ENCODE measurements at regions not wholly inside any gene's neighbourhood (a gene's known extent, or its start where the extent isn't known, plus 50 kb on each side); places are given as distances from the start of the nearest gene placed in this dataset.

DNA sequence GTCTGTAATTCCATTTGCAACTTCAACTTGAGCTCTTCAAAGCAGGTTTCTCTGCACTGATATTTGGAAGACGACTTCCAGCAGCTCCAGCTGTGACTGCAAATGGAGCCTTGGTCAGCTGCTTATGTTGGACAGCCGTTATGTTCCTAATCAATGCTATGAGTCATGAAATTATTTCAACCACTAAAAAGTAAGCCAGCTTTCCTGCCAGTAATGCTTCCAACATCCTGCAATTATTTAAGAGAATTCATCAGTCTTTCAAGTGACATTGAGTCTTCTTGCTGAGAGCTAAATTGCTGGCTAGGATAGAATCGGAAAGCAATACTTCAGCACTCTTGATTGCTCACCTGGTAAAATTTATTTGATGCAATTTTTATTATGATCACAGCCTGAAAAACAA, 375.7 kb downstream of the MMUT start:
- ATAC-seq, result no peak
- TF ChIP-seq ZC3H10 (CRISPR knock-in tag; IDR thresholded peaks at IDR 0.05) (no peak), ISL1 (CRISPR knock-in tag; IDR thresholded peaks at IDR 0.05) (no peak), SNAI2 (CRISPR knock-in tag; IDR thresholded peaks at IDR 0.05) (no peak), CSDC2 (CRISPR knock-in tag; IDR thresholded peaks at IDR 0.05) (no peak), ZNF565 (CRISPR knock-in tag; conservative IDR thresholded peaks at IDR 0.05; ENCODE audit: low read depth) (no peak)

DNA sequence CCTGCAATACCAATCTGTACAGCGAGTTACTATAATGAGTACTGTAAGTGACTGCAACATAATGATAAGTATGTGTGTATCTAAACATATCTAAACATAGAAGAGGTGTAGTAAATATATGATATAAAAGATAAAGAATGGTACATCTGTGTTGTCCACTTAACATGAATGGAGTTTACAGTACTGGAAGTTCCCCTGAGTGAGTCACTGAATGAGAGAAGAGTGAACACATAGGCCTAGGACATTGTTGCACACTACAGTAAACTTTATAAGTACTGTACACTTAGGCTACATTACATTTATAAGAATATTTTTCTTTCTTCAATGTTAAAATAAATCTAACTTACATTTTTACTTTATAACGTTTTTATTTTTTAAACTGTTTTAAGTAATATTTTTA, 380.4 kb downstream of the MMUT start:
- TF ChIP-seq, protein P1, sequence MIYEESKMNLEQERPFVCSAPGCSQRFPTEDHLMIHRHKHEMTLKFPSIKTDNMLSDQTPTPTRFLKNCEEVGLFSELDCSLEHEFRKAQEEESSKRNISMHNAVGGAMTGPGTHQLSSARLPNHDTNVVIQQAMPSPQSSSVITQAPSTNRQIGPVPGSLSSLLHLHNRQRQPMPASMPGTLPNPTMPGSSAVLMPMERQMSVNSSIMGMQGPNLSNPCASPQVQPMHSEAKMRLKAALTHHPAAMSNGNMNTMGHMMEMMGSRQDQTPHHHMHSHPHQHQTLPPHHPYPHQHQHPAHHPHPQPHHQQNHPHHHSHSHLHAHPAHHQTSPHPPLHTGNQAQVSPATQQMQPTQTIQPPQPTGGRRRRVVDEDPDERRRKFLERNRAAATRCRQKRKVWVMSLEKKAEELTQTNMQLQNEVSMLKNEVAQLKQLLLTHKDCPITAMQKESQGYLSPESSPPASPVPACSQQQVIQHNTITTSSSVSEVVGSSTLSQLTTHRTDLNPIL (CRISPR knock-in tag; IDR thresholded peaks at IDR 0.05; ENCODE audit: low read depth), result no peak
- TF ChIP-seq ZNF8 (CRISPR knock-in tag; IDR thresholded peaks at IDR 0.05) (no peak), ZFP3 (CRISPR knock-in tag; IDR thresholded peaks at IDR 0.05) (no peak)
- ATAC-seq, result no peak

GRCh38 chr6:49072885-49073620, 390.0 kb downstream of the MMUT start:
- ATAC-seq, result no peak
- TF ChIP-seq ZNF8 (CRISPR knock-in tag; IDR thresholded peaks at IDR 0.05) (no peak), ISL1 (CRISPR knock-in tag; IDR thresholded peaks at IDR 0.05) (no peak), ZNF70 (CRISPR knock-in tag; IDR thresholded peaks at IDR 0.05) (no peak), ZNF565 (CRISPR knock-in tag; conservative IDR thresholded peaks at IDR 0.05; ENCODE audit: low read depth) (no peak), CSDC2 (CRISPR knock-in tag; IDR thresholded peaks at IDR 0.05) (no peak), ARNTL (CRISPR knock-in tag; IDR thresholded peaks at IDR 0.05; ENCODE audit: borderline replicate concordance, low read depth) (no peak), ESRRG (CRISPR knock-in tag; IDR thresholded peaks at IDR 0.05) (no peak), ZFP3 (CRISPR knock-in tag; IDR thresholded peaks at IDR 0.05) (no peak), OSR1 (CRISPR knock-in tag; IDR thresholded peaks at IDR 0.05) (no peak), ZFP30 (CRISPR knock-in tag; IDR thresholded peaks at IDR 0.05) (no peak)
- TF ChIP-seq, protein P1 (CRISPR knock-in tag; IDR thresholded peaks at IDR 0.05; ENCODE audit: low read depth), result no peak

DNA sequence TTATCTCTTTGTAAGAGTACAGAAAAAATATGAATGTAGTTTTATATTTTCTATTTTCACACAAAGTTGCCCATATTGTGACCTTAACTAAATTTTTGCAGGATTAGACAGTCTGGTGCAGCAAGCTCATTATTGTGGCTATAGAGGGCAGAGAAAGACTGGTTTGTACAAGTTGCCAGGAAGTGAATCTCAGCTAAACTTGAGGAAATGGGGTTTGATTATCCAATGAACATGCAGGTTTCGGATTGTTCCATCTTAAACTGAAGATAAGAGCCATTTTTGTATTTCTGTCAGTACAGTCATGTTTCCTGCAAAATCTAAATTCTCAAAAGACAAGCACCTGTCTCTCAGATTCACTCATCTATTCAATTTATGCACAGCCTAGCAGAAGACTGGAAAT, 390.9 kb downstream of the MMUT start:
- no peak for TF ChIP-seq ZNF565 (CRISPR knock-in tag; conservative IDR thresholded peaks at IDR 0.05; ENCODE audit: low read depth)
- TF ChIP-seq ARNTL (CRISPR knock-in tag; IDR thresholded peaks at IDR 0.05; ENCODE audit: borderline replicate concordance, low read depth), result no peak
- TF ChIP-seq TCF4 (CRISPR knock-in tag; IDR thresholded peaks at IDR 0.05; ENCODE audit: borderline replicate concordance), result no peak
- no peak for TF ChIP-seq GLIS3 (CRISPR knock-in tag; IDR thresholded peaks at IDR 0.05)
- TF ChIP-seq SNAI2 (CRISPR knock-in tag; IDR thresholded peaks at IDR 0.05), result no peak
- TF ChIP-seq PPARA (CRISPR knock-in tag; IDR thresholded peaks at IDR 0.05; ENCODE audit: borderline replicate concordance), result no peak
- TF ChIP-seq RARB (CRISPR knock-in tag; IDR thresholded peaks at IDR 0.05), result no peak
- no peak for ATAC-seq

DNA sequence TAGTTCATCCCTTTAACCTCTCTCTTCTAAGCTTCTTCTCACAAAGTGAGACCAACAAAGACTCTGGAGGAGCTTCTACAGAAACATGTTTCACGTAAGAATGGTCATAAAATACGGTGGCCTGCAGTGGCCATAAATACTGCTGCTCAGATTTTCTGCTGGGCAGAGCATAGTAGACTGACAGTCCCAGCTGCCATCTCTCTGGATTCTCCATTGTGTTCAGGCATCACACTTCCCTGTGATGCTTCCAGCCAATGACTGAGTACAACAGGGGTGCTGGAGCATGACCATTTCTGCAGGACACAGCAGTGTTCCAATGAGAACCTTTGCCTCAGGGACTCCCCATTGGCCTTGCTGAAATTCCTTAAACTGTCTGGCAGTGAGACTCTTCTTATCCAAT, 392.6 kb downstream of the MMUT start:
- no peak for ATAC-seq
- TF ChIP-seq PPARA (CRISPR knock-in tag; IDR thresholded peaks at IDR 0.05; ENCODE audit: borderline replicate concordance), result no peak
- no peak for TF ChIP-seq ZFP30 (CRISPR knock-in tag; IDR thresholded peaks at IDR 0.05)
- TF ChIP-seq CSDC2 (CRISPR knock-in tag; IDR thresholded peaks at IDR 0.05), result no peak
- no peak for TF ChIP-seq BACH2 (CRISPR knock-in tag; IDR thresholded peaks at IDR 0.05; ENCODE audit: borderline replicate concordance)
- TF ChIP-seq, protein P1 (CRISPR knock-in tag; IDR thresholded peaks at IDR 0.05; ENCODE audit: low read depth), result no peak
- no peak for TF ChIP-seq TCF4 (CRISPR knock-in tag; IDR thresholded peaks at IDR 0.05; ENCODE audit: borderline replicate concordance)

GRCh38 chr6:49054311-49054710, 408.7 kb downstream of the MMUT start:
- no peak for ATAC-seq
- TF ChIP-seq ISL1 (CRISPR knock-in tag; IDR thresholded peaks at IDR 0.05) (no peak), RARB (CRISPR knock-in tag; IDR thresholded peaks at IDR 0.05) (no peak), ZFP30 (CRISPR knock-in tag; IDR thresholded peaks at IDR 0.05) (no peak), ZC3H10 (CRISPR knock-in tag; IDR thresholded peaks at IDR 0.05) (no peak), TOX (CRISPR knock-in tag; IDR thresholded peaks at IDR 0.05; ENCODE audit: borderline replicate concordance) (no peak), CSRNP3 (CRISPR knock-in tag; IDR thresholded peaks at IDR 0.05) (no peak), ESRRG (CRISPR knock-in tag; IDR thresholded peaks at IDR 0.05) (no peak)
- TF ChIP-seq, protein P2, sequence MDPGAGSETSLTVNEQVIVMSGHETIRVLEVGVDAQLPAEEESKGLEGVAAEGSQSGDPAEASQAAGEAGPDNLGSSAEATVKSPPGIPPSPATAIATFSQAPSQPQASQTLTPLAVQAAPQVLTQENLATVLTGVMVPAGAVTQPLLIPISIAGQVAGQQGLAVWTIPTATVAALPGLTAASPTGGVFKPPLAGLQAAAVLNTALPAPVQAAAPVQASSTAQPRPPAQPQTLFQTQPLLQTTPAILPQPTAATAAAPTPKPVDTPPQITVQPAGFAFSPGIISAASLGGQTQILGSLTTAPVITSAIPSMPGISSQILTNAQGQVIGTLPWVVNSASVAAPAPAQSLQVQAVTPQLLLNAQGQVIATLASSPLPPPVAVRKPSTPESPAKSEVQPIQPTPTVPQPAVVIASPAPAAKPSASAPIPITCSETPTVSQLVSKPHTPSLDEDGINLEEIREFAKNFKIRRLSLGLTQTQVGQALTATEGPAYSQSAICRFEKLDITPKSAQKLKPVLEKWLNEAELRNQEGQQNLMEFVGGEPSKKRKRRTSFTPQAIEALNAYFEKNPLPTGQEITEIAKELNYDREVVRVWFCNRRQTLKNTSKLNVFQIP (CRISPR knock-in tag; IDR thresholded peaks at IDR 0.05; ENCODE audit: borderline replicate concordance, low read depth), result no peak
- TF ChIP-seq, protein P3, sequence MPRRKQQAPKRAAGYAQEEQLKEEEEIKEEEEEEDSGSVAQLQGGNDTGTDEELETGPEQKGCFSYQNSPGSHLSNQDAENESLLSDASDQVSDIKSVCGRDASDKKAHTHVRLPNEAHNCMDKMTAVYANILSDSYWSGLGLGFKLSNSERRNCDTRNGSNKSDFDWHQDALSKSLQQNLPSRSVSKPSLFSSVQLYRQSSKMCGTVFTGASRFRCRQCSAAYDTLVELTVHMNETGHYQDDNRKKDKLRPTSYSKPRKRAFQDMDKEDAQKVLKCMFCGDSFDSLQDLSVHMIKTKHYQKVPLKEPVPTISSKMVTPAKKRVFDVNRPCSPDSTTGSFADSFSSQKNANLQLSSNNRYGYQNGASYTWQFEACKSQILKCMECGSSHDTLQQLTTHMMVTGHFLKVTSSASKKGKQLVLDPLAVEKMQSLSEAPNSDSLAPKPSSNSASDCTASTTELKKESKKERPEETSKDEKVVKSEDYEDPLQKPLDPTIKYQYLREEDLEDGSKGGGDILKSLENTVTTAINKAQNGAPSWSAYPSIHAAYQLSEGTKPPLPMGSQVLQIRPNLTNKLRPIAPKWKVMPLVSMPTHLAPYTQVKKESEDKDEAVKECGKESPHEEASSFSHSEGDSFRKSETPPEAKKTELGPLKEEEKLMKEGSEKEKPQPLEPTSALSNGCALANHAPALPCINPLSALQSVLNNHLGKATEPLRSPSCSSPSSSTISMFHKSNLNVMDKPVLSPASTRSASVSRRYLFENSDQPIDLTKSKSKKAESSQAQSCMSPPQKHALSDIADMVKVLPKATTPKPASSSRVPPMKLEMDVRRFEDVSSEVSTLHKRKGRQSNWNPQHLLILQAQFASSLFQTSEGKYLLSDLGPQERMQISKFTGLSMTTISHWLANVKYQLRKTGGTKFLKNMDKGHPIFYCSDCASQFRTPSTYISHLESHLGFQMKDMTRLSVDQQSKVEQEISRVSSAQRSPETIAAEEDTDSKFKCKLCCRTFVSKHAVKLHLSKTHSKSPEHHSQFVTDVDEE (CRISPR knock-in tag; IDR thresholded peaks at IDR 0.05), result no peak

Data from SK-N-SH treated with all-trans-retinoic acid at 6 μM for 48 hours (cell line).